ENCODE measurements at regions not wholly inside any gene's neighbourhood (a gene's known extent, or its start where the extent isn't known, plus 50 kb on each side); places are given as distances from the start of the nearest gene placed in this dataset.

DNA sequence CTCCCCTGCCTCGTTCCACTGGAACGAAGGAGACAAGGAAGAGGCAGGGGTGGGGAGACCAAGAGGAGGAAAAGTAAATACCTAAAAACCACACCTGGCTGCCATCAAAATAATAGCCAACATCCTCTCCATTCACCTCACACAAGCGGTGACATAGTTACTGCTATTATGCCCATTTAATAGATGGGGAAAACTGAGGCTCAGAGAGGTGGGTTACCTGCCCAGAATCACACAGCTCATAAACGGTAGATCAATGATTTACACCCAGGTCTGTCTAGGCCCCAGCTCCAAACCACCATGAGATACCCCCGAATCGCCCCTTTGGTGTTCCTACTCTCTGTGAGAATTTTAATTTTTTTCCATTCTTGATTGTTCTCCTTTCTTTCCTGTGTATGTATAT lies 253.8 kb downstream of the BMP7 start:
- DNase-seq (ENCODE audit: extremely low spot score), result no peak
- ChIA-PET CTCF (no interaction called here), POLR2A (no interaction called here)
- TF ChIP-seq, protein P1, sequence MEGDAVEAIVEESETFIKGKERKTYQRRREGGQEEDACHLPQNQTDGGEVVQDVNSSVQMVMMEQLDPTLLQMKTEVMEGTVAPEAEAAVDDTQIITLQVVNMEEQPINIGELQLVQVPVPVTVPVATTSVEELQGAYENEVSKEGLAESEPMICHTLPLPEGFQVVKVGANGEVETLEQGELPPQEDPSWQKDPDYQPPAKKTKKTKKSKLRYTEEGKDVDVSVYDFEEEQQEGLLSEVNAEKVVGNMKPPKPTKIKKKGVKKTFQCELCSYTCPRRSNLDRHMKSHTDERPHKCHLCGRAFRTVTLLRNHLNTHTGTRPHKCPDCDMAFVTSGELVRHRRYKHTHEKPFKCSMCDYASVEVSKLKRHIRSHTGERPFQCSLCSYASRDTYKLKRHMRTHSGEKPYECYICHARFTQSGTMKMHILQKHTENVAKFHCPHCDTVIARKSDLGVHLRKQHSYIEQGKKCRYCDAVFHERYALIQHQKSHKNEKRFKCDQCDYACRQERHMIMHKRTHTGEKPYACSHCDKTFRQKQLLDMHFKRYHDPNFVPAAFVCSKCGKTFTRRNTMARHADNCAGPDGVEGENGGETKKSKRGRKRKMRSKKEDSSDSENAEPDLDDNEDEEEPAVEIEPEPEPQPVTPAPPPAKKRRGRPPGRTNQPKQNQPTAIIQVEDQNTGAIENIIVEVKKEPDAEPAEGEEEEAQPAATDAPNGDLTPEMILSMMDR (IDR thresholded peaks at IDR 0.05; ENCODE audit: control extremely low read depth, extremely low read depth, low read depth, missing control alignments), result no peak

DNA sequence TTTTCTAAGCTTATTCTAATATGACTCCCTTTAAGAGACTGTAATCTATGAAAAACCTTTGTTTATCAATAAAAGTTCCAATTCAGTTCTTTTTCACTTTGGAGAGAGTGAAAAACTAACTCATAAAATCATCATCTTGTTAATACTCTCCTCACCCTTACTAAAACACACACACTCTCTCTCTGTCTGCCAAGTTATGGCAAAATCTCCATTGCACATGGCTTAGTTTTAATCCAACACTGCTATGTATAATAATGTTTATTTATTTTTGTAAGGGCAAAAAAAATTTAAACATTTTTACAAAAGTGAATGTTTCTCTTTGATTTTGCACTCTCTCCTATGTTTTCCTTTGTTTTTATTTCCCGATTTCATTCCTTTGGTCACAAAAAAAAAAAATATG lies 253.2 kb downstream of the BMP7 start:
- TF ChIP-seq, protein P1 (IDR thresholded peaks at IDR 0.05; ENCODE audit: control extremely low read depth, extremely low read depth, low read depth, missing control alignments), result no peak
- DNase-seq (ENCODE audit: extremely low spot score), result no peak
- POLR2A ChIA-PET, result no interaction called here
- CTCF ChIA-PET, result no interaction called here

DNA sequence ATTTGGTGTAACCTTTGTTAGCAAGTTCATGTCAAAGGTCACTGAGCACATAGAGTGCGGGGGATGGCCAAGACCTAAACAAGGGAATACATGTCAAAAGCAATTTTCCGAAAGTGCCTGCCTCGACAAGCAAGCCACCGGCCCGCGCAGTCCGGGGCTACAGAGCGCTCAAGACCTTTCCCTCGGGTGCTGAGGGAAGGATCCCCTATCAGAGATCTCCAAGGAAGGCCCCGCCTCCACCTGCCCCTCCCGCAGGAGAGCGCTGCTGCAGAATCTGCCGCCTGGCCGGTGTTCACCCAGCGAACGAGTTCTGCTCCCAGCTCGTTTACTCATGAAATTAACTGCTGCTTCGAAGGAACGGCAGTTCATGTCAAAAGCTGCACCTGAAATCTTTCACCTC lies 252.7 kb downstream of the BMP7 start:
- DNase-seq (ENCODE audit: extremely low spot score), result no peak
- CTCF ChIA-PET, result no interaction called here
- TF ChIP-seq, protein P1 (IDR thresholded peaks at IDR 0.05; ENCODE audit: control extremely low read depth, extremely low read depth, low read depth, missing control alignments), result no peak
- POLR2A ChIA-PET, result no interaction called here

DNA sequence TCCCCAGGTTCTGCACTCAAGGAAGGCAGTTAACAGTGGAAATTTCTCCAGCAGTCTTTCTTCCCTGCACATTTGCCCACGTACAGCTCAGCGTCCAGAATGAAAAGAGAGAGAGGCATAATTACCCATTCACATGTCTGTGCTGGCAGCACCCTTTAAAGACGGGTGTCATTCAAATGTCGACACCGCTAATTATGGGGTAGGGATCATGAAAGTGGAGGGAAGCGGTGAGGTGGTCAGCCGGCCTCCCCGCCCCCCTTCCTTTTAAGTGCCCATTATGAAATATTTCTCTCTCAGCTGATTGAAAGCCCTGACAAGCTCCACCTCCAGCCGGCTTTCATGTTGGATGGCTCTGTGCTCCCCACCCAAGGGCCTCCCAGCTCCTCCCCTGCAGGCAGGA lies 246.1 kb downstream of the BMP7 start:
- POLR2A ChIA-PET, result no interaction called here
- DNase-seq (ENCODE audit: extremely low spot score), result no peak
- TF ChIP-seq, protein P1 (IDR thresholded peaks at IDR 0.05; ENCODE audit: control extremely low read depth, extremely low read depth, low read depth, missing control alignments), result no peak
- CTCF ChIA-PET, result interaction anchor here (1.3 kb wide), 1 partner anchor 25 kb away, joined by 3 read pairs; no protein-coding TSS in a partner anchor

DNA sequence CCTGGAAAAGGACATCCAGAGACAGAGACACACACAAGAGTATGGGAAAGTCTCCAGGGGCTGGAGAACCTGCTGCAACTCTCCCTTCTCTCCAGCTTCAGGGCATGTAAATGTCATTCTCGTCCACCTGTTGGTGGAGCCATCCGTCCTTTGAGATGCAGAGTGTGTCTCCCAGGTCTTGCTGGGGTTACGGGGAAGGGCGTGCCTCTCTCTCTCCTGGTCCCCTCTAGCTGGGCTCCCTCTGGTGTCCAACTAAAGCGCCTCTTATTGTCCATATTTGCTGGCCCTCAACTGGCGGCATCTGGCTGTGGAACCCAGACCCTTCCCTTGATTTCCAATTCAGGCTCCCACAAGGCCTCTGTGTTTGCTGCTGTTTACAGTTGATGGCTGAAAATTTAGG lies 244.1 kb downstream of the BMP7 start:
- CTCF ChIA-PET, result no interaction called here
- TF ChIP-seq, protein P1 (IDR thresholded peaks at IDR 0.05; ENCODE audit: control extremely low read depth, extremely low read depth, low read depth, missing control alignments), result no peak
- no peak for DNase-seq (ENCODE audit: extremely low spot score)
- POLR2A ChIA-PET, result no interaction called here

DNA sequence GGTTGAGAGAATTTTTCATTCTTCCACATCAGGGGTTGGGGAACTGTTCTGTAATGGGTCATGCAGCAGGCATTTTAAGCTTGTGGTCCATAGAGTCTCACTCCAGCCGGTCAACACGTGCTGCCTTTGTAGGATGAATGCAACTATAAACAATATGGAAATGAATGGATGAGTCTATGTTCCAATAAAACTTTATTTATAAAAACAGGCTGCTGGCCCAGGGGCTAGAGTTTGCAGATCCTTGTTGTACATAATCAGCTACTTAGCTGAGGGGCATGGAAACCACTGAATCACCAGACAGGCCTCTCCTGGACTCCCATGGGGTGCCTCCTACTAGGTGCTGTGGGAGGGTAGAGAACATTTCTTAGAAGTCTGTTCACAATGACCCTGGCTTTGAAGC lies 243.4 kb downstream of the BMP7 start:
- ChIA-PET CTCF (no interaction called here), POLR2A (no interaction called here)
- no peak for DNase-seq (ENCODE audit: extremely low spot score)
- TF ChIP-seq, protein P1 (IDR thresholded peaks at IDR 0.05; ENCODE audit: control extremely low read depth, extremely low read depth, low read depth, missing control alignments), result no peak

DNA sequence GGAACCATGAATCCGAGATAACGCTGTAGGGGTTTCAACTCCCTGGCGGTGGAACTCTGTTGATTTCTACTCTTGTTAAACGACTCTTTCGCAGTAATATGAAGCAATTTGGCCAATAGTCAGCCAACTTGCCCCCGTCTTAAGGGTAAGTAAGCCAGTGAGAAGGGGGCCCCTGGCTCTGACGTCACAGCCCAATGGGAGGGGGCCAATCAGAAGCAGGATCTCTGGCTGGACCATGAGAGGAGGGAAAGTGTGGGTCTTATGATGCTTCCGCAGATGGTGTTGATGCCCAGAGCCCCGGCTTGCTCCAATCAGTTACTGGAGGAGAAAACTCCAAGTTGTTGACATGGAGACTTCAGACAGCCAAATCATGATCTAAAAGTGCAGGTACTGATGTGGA lies 242.4 kb downstream of the BMP7 start:
- ChIA-PET POLR2A (no interaction called here), CTCF (no interaction called here)
- TF ChIP-seq, protein P1 (IDR thresholded peaks at IDR 0.05; ENCODE audit: control extremely low read depth, extremely low read depth, low read depth, missing control alignments), result no peak
- DNase-seq (ENCODE audit: extremely low spot score), result no peak
